HepG2 (cell line): ENCODE measurements at regions not wholly inside any gene's neighbourhood (a gene's known extent, or its start where the extent isn't known, plus 50 kb on each side); places are given as distances from the start of the nearest gene placed in this dataset.

ENCODE experiments used
- ATAC-seq: fragments of 200-7000 bp; cut with Tn5 transposase; 3 replicates; pipeline ENCODE4 v1.9.1; 2020; ENCODE audit warnings: mild to moderate bottlenecking, moderate library complexity
- BruUV-seq: library from RNA; stranded (reverse); fragments of 400-500 nt; replicated peaks from 2 replicates; lab custom pipeline; 2021; lab: Mats Ljungman, UMichigan
- CTCF ChIA-PET: fragments of 300-600 bp; formaldehyde crosslinking; extraction: SDS; loops from one replicate; lab custom pipeline; 2021; ENCODE audit warnings: low total read pairs, inconsistent platforms, low intra/inter-chr PET ratio; lab: Yijun Ruan, JAX
- POLR2A ChIA-PET: fragments of 350-600 bp; sonication (Branson Sonifier 250); formaldehyde crosslinking; loops from one replicate; lab custom pipeline; 2020; ENCODE audit warnings: antibody characterized with exemption, inconsistent platforms; lab: Yijun Ruan, JAX
- DNase-seq: peaks from one replicate; pipeline ENCODE4 v3.0.0-alpha.2; 2015; ENCODE audit warnings: low spot score
- FAIRE-seq: peaks from 3 replicates; lab custom pipeline; 2011; peaks lifted over from hg19 to GRCh38; lab: Jason Lieb, UNC
- H2AFZ ChIP-seq: one replicate; pipeline ENCODE4 v1.6.1; 2011; ENCODE audit warnings: low read length, inconsistent platforms
- H3K27ac ChIP-seq: fragments of 300-600 bp; 3 replicates; pipeline ENCODE4 v1.8.0; 2011; ENCODE audit warnings: mixed run types, mild to moderate bottlenecking, mixed read lengths, low read length, inconsistent platforms; ENCODE audit not compliant: insufficient read depth; ENCODE audit errors: extremely low read length
- H3K27me3 ChIP-seq, 2 experiments: fragments of 200-600 bp in 1 of 2; 2 replicates in 1 of 2; 3 replicates in 1 of 2; pipeline versions ENCODE4 v1.6.0 to v1.8.0; 2011; ENCODE audit warnings: low read length in 2 of 2, mild to moderate bottlenecking in 2 of 2, moderate library complexity in 2 of 2, inconsistent platforms in 1 of 2; ENCODE audit not compliant: insufficient read depth in 2 of 2, control insufficient read depth in 1 of 2
- H3K36me3 ChIP-seq, 2 experiments: fragments of 200-600 bp in 1 of 2; replicated peaks in 1 of 2; 2 replicates in 1 of 2; 3 replicates in 1 of 2; pipeline versions ENCODE4 v1.5.1 to v1.8.0; 2011; ENCODE audit warnings: low read length in 2 of 2, inconsistent platforms in 1 of 2; ENCODE audit not compliant: insufficient read depth in 2 of 2, control insufficient read depth in 1 of 2
- H3K4me1 ChIP-seq: 2 replicates; pipeline ENCODE4 v1.5.1; 2012; ENCODE audit warnings: low read length, inconsistent platforms; ENCODE audit not compliant: insufficient read depth
- H3K4me2 ChIP-seq: 2 replicates; pipeline ENCODE4 v1.6.0; 2011; ENCODE audit warnings: low read depth, low read length, inconsistent platforms
- H3K4me3 ChIP-seq, 3 experiments: fragments of 200-600 bp in 1 of 3; sonication (generic), shearing (Covaris generic) in 1 of 3; replicated peaks in 1 of 3; 2 replicates each; pipeline ENCODE4 v1.5.1; 2011 to 2016; ENCODE audit warnings: low read length in 3 of 3, inconsistent platforms in 2 of 3, low read depth in 2 of 3, mild to moderate bottlenecking in 2 of 3, control low read depth in 1 of 3, mixed read lengths in 1 of 3; ENCODE audit not compliant: insufficient read depth in 1 of 3
- H3K79me2 ChIP-seq: one replicate; pipeline ENCODE4 v1.6.1; 2011; ENCODE audit warnings: low read length, inconsistent platforms; ENCODE audit not compliant: insufficient read depth
- H3K9ac ChIP-seq: 2 replicates; pipeline ENCODE4 v1.6.0; 2011; ENCODE audit warnings: mild to moderate bottlenecking, low read depth, low read length, inconsistent platforms; ENCODE audit not compliant: insufficient read depth
- H3K9me3 ChIP-seq: 2 replicates; pipeline ENCODE4 v1.5.1; 2012; ENCODE audit warnings: mild to moderate bottlenecking, low read length
- H4K20me1 ChIP-seq: 2 replicates; pipeline ENCODE4 v1.6.0; 2011; ENCODE audit warnings: inconsistent platforms, mild to moderate bottlenecking, low read length, moderate library complexity; ENCODE audit not compliant: insufficient read depth
- ARID2 ChIP-seq: sonication (generic); formaldehyde crosslinking; IDR thresholded peaks from 2 replicates; pipeline ENCODE4 v1.8.1; 2022; ENCODE audit warnings: mild to moderate bottlenecking, missing genetic modification reagents, borderline replicate concordance
- ATM ChIP-seq: fragments of 450-650 bp; IDR thresholded peaks from 2 replicates; pipeline ENCODE4 v1.7.1; 2017; ENCODE audit warnings: mild to moderate bottlenecking, borderline replicate concordance
- GMEB1 ChIP-seq: sonication (generic); formaldehyde crosslinking; IDR thresholded peaks from 2 replicates; pipeline ENCODE4 v1.5.1; 2020; ENCODE audit warnings: missing genetic modification reagents, mild to moderate bottlenecking, borderline replicate concordance
- HNF1A ChIP-seq, 2 experiments: sonication (generic) in 1 of 2; formaldehyde crosslinking in 1 of 2; IDR thresholded peaks; 2 replicates each; pipeline versions ENCODE4 v1.4.0 to v1.6.1; 2016 to 2020; ENCODE audit warnings: borderline replicate concordance in 1 of 2, low read depth in 1 of 2, mild to moderate bottlenecking in 1 of 2, missing genetic modification reagents in 1 of 2
- JDP2 ChIP-seq: sonication (generic); formaldehyde crosslinking; IDR thresholded peaks from 2 replicates; pipeline ENCODE4 v1.8.1; 2022; ENCODE audit warnings: missing genetic modification reagents, borderline replicate concordance
- RCOR2 ChIP-seq: IDR thresholded peaks from 2 replicates; pipeline ENCODE4 v1.6.1; 2016; ENCODE audit warnings: missing biosample characterization, missing genetic modification reagents
- SRSF4 ChIP-seq: fragments of 200-400 bp; formaldehyde crosslinking; IDR thresholded peaks from one replicate; pipeline ENCODE4 v1.6.1; 2018; ENCODE audit warnings: mild to moderate bottlenecking, low read depth, low read length, moderate library complexity; ENCODE audit not compliant: poor library complexity, severe bottlenecking
- SSRP1 ChIP-seq: IDR thresholded peaks from 2 replicates; pipeline ENCODE4 v1.6.1; 2016; ENCODE audit warnings: control low read depth
- ZNF136 ChIP-seq: sonication (generic); formaldehyde crosslinking; IDR thresholded peaks from 2 replicates; pipeline ENCODE4 v1.8.1; 2022; ENCODE audit warnings: low read depth, mild to moderate bottlenecking, moderate library complexity, missing genetic modification reagents
- ZNF234 ChIP-seq: sonication (generic); formaldehyde crosslinking; conservative IDR thresholded peaks from 2 replicates; pipeline ENCODE4 v1.5.1; 2020; ENCODE audit warnings: mild to moderate bottlenecking, missing genetic modification reagents
- ZNF253 ChIP-seq: sonication (generic); formaldehyde crosslinking; IDR thresholded peaks from 2 replicates; pipeline ENCODE4 v1.8.0; 2022; ENCODE audit warnings: mild to moderate bottlenecking, missing genetic modification reagents, borderline replicate concordance
- ZNF510 ChIP-seq: sonication (generic); formaldehyde crosslinking; IDR thresholded peaks from 2 replicates; pipeline ENCODE4 v1.4.0; 2020; ENCODE audit warnings: low read depth, mild to moderate bottlenecking, missing genetic modification reagents
- ZNF800 ChIP-seq: sonication (generic); formaldehyde crosslinking; IDR thresholded peaks from 2 replicates; pipeline ENCODE4 v1.4.0; 2020; ENCODE audit warnings: missing genetic modification reagents
- ZSCAN20 ChIP-seq: sonication (generic); formaldehyde crosslinking; IDR thresholded peaks from 2 replicates; pipeline ENCODE4 v1.4.0; 2020; ENCODE audit warnings: missing genetic modification reagents, mild to moderate bottlenecking, borderline replicate concordance
- WGBS: methylation state at CpG from one replicate; pipeline ENCODE4 v1.1.6; 2017; ENCODE audit warnings: low lambda C conversion rate; 5-methylcytosine and 5-hydroxymethylcytosine counted together
- in situ Hi-C: cut with HindIII; loops from 2 replicates; pipeline ENCODE4 v1.10.0; 2017; ENCODE audit warnings: low pct_unique_long_range_greater_than_20kb; ENCODE audit not compliant: extremely low pct_ligation_motif_present
- intact Hi-C: fragments of 100-400 bp; cut with micrococcal nuclease; formaldehyde crosslinking; loops from one replicate; pipeline ENCODE4 v1.10.0; 2022; ENCODE audit not compliant: unreplicated experiment

- Histone ChIP-seq H3K27me3 (peaks cover 0 to 4% of the 10 kb centered on the region in 2 experiments; a peak in 1 of 5 replicates), H3K36me3 (no peaks in the 10 kb centered on the region), H4K20me1 (no peaks in the 10 kb centered on the region), H3K4me1 (no peaks in the 10 kb centered on the region), H3K79me2 (no peaks in the 10 kb centered on the region), H3K9me3 (no peaks in the 10 kb centered on the region), H3K27ac (no peak overlapping the region), H3K4me3 (no peak overlapping the region), H3K4me2 (no peak overlapping the region), H3K9ac (no peak overlapping the region), H2AFZ (no peak overlapping the region)
- intact Hi-C loops: no loop called here
- ChIA-PET CTCF (no interaction called here), POLR2A (no interaction called here)
- in situ Hi-C loops: no loop called here
- FAIRE-seq (no peak), DNase-seq (no peak), ATAC-seq (no peak)
- 0% methylated on average over 2 of the region's 2 CpGs for WGBS
- no TSS peak for BruUV-seq
- no peak for TF ChIP-seq SSRP1 (CRISPR knock-in tag)
- TF ChIP-seq GMEB1 (CRISPR knock-in tag): no peak
- no peak for TF ChIP-seq ZNF234 (CRISPR knock-in tag)
- TF ChIP-seq ZSCAN20: no peak
- no peak for TF ChIP-seq SRSF4
- no peak for TF ChIP-seq ZNF136 (CRISPR knock-in tag)
- TF ChIP-seq HNF1A (IDR thresholded peaks at IDR 0.05; ENCODE audit: low read depth): no peak
- TF ChIP-seq HNF1A (CRISPR knock-in tag; IDR thresholded peaks at IDR 0.05; ENCODE audit: borderline replicate concordance): no peak
- no peak for TF ChIP-seq ZNF253
- no peak for TF ChIP-seq ARID2 (CRISPR knock-in tag)
- no peak for TF ChIP-seq ATM
- no peak for TF ChIP-seq JDP2 (CRISPR knock-in tag)
- no peak for TF ChIP-seq ZNF800
- no peak for TF ChIP-seq RCOR2 (CRISPR knock-in tag)
- no peak for TF ChIP-seq ZNF510
Observed at GRCh38 chr6:71080133-71080532, 123.3 kb upstream of the B3GAT2 start.
